ENCODE measurements at regions not wholly inside any gene's neighbourhood (a gene's known extent, or its start where the extent isn't known, plus 50 kb on each side); places are given as distances from the start of the nearest gene placed in this dataset.

GRCh38 chr6:40904583-40905194 lies 134.3 kb downstream of the UNC5CL start:
- TF ChIP-seq EZH2phosphoT487 (IDR thresholded peaks at IDR 0.05; ENCODE audit: low read length) = no peak
- TF ChIP-seq CTCF (IDR thresholded peaks at IDR 0.05; ENCODE audit: low read length) = no peak

Data from MM.1S (cell line).